Retinal pigment epithelial cell (primary cell): ENCODE measurements at regions not wholly inside any gene's neighbourhood (a gene's known extent, or its start where the extent isn't known, plus 50 kb on each side); places are given as distances from the start of the nearest gene placed in this dataset.

Experiments
- DNase-seq: peaks from one replicate; pipeline ENCODE4 v3.0.0-alpha.2; 2010; ENCODE audit warnings: low read depth
- H3K4me3 ChIP-seq: 2 replicates; pipeline ENCODE4 v1.5.1; 2011; ENCODE audit warnings: mild to moderate bottlenecking, low read length, control low read depth, moderate library complexity
- TF ChIP-seq, protein P1 (sequence below): conservative IDR thresholded peaks from 2 replicates; pipeline ENCODE4 v1.5.1; 2011; ENCODE audit warnings: low read depth, low read length, control low read depth, inconsistent platforms

DNA sequence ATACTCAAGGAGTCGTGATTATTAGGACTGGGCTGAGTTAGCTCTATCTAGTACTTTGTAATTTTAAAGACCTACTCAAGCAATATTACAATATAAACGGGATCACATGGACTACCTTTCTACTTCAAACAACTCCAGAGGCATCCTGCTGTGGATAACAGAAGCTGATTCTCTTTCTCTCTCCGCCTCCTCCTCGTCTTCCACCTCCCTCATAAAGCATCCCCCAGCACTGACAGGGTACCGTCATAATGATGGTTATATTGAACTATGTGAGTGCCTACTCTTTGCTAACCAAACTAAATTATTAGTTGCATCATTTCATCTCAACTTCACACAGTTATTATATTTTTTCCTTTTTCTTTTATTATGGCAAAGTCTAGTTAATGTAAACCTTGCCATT lies 165.4 kb upstream of the FOXF1 start:
- H3K4me3 ChIP-seq = no peak overlapping the region
- no peak for DNase-seq
- TF ChIP-seq, protein P1, sequence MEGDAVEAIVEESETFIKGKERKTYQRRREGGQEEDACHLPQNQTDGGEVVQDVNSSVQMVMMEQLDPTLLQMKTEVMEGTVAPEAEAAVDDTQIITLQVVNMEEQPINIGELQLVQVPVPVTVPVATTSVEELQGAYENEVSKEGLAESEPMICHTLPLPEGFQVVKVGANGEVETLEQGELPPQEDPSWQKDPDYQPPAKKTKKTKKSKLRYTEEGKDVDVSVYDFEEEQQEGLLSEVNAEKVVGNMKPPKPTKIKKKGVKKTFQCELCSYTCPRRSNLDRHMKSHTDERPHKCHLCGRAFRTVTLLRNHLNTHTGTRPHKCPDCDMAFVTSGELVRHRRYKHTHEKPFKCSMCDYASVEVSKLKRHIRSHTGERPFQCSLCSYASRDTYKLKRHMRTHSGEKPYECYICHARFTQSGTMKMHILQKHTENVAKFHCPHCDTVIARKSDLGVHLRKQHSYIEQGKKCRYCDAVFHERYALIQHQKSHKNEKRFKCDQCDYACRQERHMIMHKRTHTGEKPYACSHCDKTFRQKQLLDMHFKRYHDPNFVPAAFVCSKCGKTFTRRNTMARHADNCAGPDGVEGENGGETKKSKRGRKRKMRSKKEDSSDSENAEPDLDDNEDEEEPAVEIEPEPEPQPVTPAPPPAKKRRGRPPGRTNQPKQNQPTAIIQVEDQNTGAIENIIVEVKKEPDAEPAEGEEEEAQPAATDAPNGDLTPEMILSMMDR = no peak

DNA sequence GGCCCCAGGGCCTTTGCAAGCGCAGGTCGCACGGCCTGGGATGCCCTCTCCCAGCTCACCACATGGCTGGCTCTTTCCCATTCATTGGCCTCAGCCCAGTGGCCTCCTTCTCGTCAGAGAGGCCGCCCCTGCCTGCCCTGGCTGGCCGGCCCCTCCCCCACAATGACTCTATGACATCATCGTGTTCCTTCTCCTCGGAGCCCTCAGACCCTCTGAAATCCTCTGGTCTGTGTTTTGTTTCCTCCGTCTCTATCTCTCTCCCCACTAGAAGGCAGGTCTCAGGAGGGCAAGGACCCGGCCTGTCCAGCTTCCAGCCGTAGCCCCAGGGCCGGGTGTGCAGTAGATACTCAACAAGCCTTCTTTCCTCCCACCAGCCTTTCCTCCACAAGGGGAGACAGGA lies 164.8 kb upstream of the FOXF1 start:
- TF ChIP-seq, protein P1 = no peak
- no peak overlapping the region for H3K4me3 ChIP-seq
- DNase-seq = no peak

DNA sequence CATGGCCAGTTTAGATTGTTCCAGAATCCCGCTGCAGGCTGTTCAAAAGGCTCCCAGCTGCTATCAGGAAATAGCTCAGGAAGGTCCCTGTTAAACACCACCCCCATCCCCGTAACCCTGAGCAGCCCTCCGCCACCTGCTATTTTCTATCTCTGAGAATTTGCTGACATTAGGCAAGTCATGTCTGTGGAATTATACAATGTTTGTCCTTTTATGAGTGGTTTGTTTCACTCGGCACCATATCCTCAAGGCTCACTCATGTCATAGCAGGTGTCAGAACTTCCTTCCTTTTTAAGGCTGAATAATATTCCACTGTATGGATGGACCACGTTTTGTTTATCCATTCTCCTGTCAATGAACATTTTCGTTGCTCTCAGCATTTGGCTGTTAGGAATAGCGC lies 164.3 kb upstream of the FOXF1 start:
- TF ChIP-seq, protein P1 = no peak

DNA sequence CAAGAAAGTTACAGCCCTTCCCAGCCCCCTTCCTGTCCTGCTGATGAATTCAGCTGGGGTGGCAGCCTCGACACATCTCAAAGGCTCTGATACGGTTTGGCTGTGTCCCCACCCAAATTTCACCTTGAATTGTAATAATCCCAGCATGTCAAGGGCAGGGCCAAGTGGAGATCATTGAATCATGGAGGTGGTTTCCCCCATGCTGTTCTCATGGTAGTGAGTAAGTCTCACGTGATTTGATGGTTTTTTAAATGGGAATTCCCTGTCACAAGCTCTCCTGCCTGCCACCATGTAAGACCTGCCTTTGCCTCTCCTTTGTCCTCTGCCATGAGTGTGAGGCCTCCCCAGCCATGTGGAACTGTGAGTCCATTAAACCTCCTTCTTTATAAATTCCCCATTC lies 163.2 kb upstream of the FOXF1 start:
- TF ChIP-seq, protein P1 = no peak
- DNase-seq = no peak
- H3K4me3 ChIP-seq = no peak overlapping the region

More for the DNA sequence above, 164.3 kb upstream of the FOXF1 start:
- no peak for DNase-seq
- H3K4me3 ChIP-seq = no peak overlapping the region

DNA sequence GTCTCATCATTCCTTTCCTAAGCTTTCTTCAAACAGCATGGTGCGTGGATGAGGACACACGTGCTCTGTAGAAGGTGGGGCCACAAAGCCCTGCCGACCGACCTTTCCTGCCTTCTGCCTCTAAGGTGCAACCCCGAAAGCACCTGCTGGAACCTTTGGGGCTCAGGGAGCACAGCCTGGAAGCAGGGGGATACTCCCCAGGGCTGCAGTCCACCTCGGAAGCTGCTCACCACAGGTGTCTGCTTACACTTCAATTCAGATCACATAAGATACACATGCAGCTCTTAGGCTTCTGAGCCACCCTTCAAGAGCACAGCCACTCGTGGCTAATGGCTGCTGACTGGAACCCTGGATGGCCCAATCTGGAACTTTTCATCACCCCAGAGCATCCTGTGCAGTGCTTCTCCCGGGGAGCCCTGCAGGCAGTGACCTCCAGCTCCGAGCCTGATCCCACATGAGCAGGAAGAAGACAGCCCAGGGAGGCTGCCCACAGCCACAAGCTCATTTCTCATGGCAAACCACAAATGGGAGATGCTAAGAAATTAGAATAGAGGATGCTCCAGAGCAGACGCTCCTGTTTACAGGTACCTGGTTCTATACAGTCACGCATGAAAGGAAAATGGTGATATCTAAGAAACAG lies 162.3 kb upstream of the FOXF1 start:
- no peak for DNase-seq
- H3K4me3 ChIP-seq = no peak overlapping the region
- TF ChIP-seq, protein P1 = no peak

DNA sequence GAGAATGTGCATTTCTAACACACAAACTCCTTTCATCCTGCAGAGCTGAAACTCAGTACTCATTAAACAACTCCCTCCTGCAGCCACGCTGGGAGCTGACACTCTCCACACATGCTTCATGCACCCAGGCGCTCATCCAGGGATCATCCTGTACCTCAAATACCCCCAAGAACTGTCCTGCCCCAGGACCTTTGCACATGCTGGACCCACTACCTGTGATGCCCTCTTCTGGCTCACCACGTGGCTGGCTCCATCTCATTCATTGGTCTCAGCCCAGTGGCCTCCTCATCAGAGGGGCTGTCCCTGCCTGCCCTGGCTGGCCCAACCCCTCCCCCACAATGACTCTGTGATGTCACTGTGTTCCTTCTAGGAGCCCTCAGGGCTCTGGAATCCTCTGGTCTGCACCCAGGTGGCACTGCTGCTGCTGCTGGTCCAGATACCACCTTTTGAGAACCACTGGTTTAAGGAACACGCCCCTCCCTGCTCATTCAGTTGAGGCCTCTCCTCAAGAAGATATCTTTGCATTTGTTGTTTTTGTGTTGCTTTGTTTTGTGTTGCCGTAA lies 160.9 kb upstream of the FOXF1 start:
- TF ChIP-seq, protein P1 = no peak
- DNase-seq = no peak

DNA sequence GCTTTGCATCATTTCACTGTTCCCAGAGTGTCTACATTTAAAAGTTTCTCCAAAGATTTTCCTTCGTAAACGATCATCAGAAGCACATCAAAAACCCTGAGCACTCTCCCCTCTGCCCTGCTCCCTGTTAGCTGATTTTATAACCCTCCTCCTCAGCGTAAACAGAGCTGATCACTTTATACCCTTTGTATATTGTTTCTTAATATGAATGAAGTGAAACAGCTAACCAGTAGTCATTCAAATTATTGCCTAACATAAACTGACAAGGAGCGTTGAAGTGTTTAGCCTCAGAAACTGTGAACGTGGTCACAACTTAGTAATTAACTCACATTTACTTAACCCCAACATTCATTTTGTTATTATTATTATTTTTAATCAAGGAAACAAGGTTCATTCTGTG lies 160.0 kb upstream of the FOXF1 start:
- H3K4me3 ChIP-seq = no peak overlapping the region
- no peak for DNase-seq
- TF ChIP-seq, protein P1 = no peak

More for the DNA sequence above, 160.9 kb upstream of the FOXF1 start:
- H3K4me3 ChIP-seq = no peak overlapping the region
